Amniotic epithelial cell (primary cell): ENCODE measurements at regions not wholly inside any gene's neighbourhood (a gene's known extent, or its start where the extent isn't known, plus 50 kb on each side); places are given as distances from the start of the nearest gene placed in this dataset.

ENCODE experiments used
- DNase-seq: peaks from one replicate; pipeline ENCODE4 v3.0.0-alpha.2; 2010; ENCODE audit warnings: low read depth

GRCh38 chr3:116929505-116930222 lies 220.1 kb downstream of the TUSC7 start:
- peak; percentile 72 for DNase-seq

GRCh38 chr3:116930786-116931185 lies 221.2 kb downstream of the TUSC7 start:
- peak; percentile 54 for DNase-seq

GRCh38 chr3:116939091-116939490 lies 229.5 kb downstream of the TUSC7 start:
- no peak for DNase-seq

- no peak for DNase-seq
Measured at GRCh38 chr3:116939550-116939949, 230.0 kb downstream of the TUSC7 start.

GRCh38 chr3:116940719-116941118 lies 231.1 kb downstream of the TUSC7 start:
- DNase-seq = no peak

- DNase-seq = peak; percentile 61
Measured at GRCh38 chr3:116946376-116946775, 236.8 kb downstream of the TUSC7 start.

- no peak for DNase-seq
Measured at GRCh38 chr3:116947148-116947547, 237.6 kb downstream of the TUSC7 start.

GRCh38 chr3:116947809-116948208 lies 238.2 kb downstream of the TUSC7 start:
- no peak for DNase-seq

- DNase-seq = no peak
Measured at GRCh38 chr3:116950301-116951055, 240.9 kb downstream of the TUSC7 start.

- DNase-seq = peak; percentile 73
Measured at GRCh38 chr3:116951610-116952009, 242.0 kb downstream of the TUSC7 start.

GRCh38 chr3:116958291-116958690 lies 248.7 kb downstream of the TUSC7 start:
- no peak for DNase-seq

GRCh38 chr3:116961106-116961505 lies 251.5 kb downstream of the TUSC7 start:
- DNase-seq = no peak

- DNase-seq = no peak
Measured at GRCh38 chr3:116963802-116964201, 254.2 kb downstream of the TUSC7 start.

GRCh38 chr3:116966649-116967048 lies 257.1 kb downstream of the TUSC7 start:
- DNase-seq = peak; percentile 70

- no peak for DNase-seq
Measured at GRCh38 chr3:116969135-116969534, 259.6 kb downstream of the TUSC7 start.

GRCh38 chr3:116969646-116970045 lies 260.1 kb downstream of the TUSC7 start:
- DNase-seq = peak; percentile 20

GRCh38 chr3:116971531-116971930 lies 262.0 kb downstream of the TUSC7 start:
- DNase-seq = no peak

- no peak for DNase-seq
Measured at GRCh38 chr3:116974702-116975101, 265.1 kb downstream of the TUSC7 start.

- no peak for DNase-seq
Measured at GRCh38 chr3:116977441-116977840, 267.9 kb downstream of the TUSC7 start.

- DNase-seq = no peak
Measured at GRCh38 chr3:116980099-116980498, 270.5 kb downstream of the TUSC7 start.

GRCh38 chr3:116981089-116981488 lies 271.5 kb downstream of the TUSC7 start:
- no peak for DNase-seq

- DNase-seq = no peak
Measured at GRCh38 chr3:116984301-116984700, 274.7 kb downstream of the TUSC7 start.

GRCh38 chr3:116994351-116994879 lies 284.8 kb downstream of the TUSC7 start:
- no peak for DNase-seq
